CD4-positive, alpha-beta T cell (primary cell): ENCODE measurements at regions not wholly inside any gene's neighbourhood (a gene's known extent, or its start where the extent isn't known, plus 50 kb on each side); places are given as distances from the start of the nearest gene placed in this dataset.

Experiments
- ATAC-seq: fragments of 200-7000 bp; cut with Tn5 transposase; one replicate; pipeline ENCODE4 v1.10.0; 2022; ENCODE audit warnings: mild to moderate bottlenecking; ENCODE audit not compliant: poor library complexity
- CTCF ChIA-PET: fragments of 350-600 bp; sonication (Branson Sonifier 250); formaldehyde crosslinking; loops from one replicate; lab custom pipeline; 2021; ENCODE audit warnings: antibody characterized with exemption, inconsistent platforms; lab: Charles Lee
- POLR2A ChIA-PET: fragments of 350-600 bp; sonication (Branson Sonifier 250); formaldehyde crosslinking; loops from one replicate; lab custom pipeline; 2021; ENCODE audit warnings: antibody characterized with exemption, inconsistent platforms; lab: Charles Lee
- DNase-seq, 14 experiments: peaks; one replicate each; pipeline ENCODE4 v3.0.0-alpha.2; 2013 to 2020; ENCODE audit warnings: mixed read lengths in 2 of 14
- H3K27ac ChIP-seq, 2 donors: one replicate each; pipeline versions ENCODE4 v1.5.1 to v1.7.0; 2013; ENCODE audit warnings: low read length in 2 of 2, low read depth in 1 of 2, mild to moderate bottlenecking in 1 of 2
- H3K27me3 ChIP-seq, 2 experiments: 1 replicate in 1 of 2; 2 replicates in 1 of 2; pipeline versions ENCODE4 v1.6.1 to v1.7.0; 2013; ENCODE audit warnings: low read length in 2 of 2, control low read depth in 1 of 2, mild to moderate bottlenecking in 1 of 2, moderate library complexity in 1 of 2; ENCODE audit not compliant: insufficient read depth in 2 of 2, control insufficient read depth in 1 of 2
- H3K36me3 ChIP-seq: one replicate; pipeline ENCODE4 v1.6.1; 2013; ENCODE audit warnings: low read length, control low read depth; ENCODE audit not compliant: insufficient read depth
- H3K4me1 ChIP-seq: one replicate; pipeline ENCODE4 v1.6.1; 2013; ENCODE audit warnings: low read length, control low read depth; ENCODE audit not compliant: insufficient read depth
- H3K4me3 ChIP-seq: one replicate; pipeline ENCODE4 v1.5.1; 2013; ENCODE audit warnings: mild to moderate bottlenecking, low read length, moderate library complexity
- H3K9me3 ChIP-seq, 2 experiments: 1 replicate in 1 of 2; 2 replicates in 1 of 2; pipeline versions ENCODE4 v1.6.1 to v1.7.0; 2013; ENCODE audit warnings: low read length in 2 of 2, mild to moderate bottlenecking in 2 of 2, control low read depth in 1 of 2, moderate library complexity in 1 of 2; ENCODE audit not compliant: control insufficient read depth in 1 of 2, insufficient read depth in 1 of 2
- H3K27ac Mint-ChIP-seq: one replicate; pipeline ENCODE4 v1.8.0; 2020; ENCODE audit warnings: mixed read lengths
- H3K27me3 Mint-ChIP-seq: one replicate; pipeline ENCODE4 v1.8.0; 2021; ENCODE audit warnings: mixed read lengths
- H3K36me3 Mint-ChIP-seq: one replicate; pipeline ENCODE4 v1.8.0; 2021; ENCODE audit warnings: low read depth, mixed read lengths
- H3K4me1 Mint-ChIP-seq: one replicate; pipeline ENCODE4 v1.8.0; 2021; ENCODE audit warnings: low read depth, mixed read lengths
- H3K4me3 Mint-ChIP-seq: one replicate; pipeline ENCODE4 v1.8.0; 2020; ENCODE audit warnings: mild to moderate bottlenecking, mixed read lengths
- H3K9me3 Mint-ChIP-seq: one replicate; pipeline ENCODE4 v1.8.0; 2020; ENCODE audit warnings: mixed read lengths
- intact Hi-C, 2 experiments: fragments of 100-400 bp; cut with DNase I in 1 of 2; cut with micrococcal nuclease in 1 of 2; formaldehyde crosslinking; loops; one replicate each; pipeline versions ENCODE4 v1.15.1 to v1.9.0; 2023 to 2025; cut with DNase I, micrococcal nuclease
- TF ChIP-seq, protein P1 (sequence below): fragments of 200-600 bp; IDR thresholded peaks from one replicate; pipeline ENCODE4 v1.8.0; 2022; ENCODE audit warnings: antibody characterized with exemption, mild to moderate bottlenecking

DNA sequence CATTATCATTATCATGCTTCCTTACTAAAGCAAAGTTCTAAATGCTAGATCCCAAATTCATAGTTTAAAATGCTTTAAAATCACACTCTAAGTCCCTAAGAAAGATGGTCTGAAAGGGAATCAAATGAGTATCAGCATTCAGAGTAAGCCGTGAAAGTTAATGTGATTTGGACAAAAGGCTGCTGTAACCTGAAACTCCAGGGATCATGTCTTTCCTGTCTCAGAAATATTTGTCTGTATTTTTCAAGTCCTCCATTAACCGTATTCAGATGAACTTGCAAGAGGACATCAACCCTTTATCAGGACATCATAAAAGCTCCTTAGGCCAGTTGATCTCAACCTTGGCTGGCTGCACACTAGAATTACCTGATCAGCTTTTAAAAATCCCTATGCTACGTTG, 324.3 kb upstream of the PKDCC start:
- H3K9me3 Mint-ChIP-seq = no peaks in the 10 kb centered on the region
- Histone ChIP-seq H3K27ac (no peak overlapping the region), H3K27me3 (no peaks in the 10 kb centered on the region), H3K4me3 (no peak overlapping the region), H3K9me3 (no peaks in the 10 kb centered on the region), H3K36me3 (no peaks in the 10 kb centered on the region), H3K4me1 (no peaks in the 10 kb centered on the region)
- CTCF ChIA-PET = no interaction called here
- TF ChIP-seq, protein P1, sequence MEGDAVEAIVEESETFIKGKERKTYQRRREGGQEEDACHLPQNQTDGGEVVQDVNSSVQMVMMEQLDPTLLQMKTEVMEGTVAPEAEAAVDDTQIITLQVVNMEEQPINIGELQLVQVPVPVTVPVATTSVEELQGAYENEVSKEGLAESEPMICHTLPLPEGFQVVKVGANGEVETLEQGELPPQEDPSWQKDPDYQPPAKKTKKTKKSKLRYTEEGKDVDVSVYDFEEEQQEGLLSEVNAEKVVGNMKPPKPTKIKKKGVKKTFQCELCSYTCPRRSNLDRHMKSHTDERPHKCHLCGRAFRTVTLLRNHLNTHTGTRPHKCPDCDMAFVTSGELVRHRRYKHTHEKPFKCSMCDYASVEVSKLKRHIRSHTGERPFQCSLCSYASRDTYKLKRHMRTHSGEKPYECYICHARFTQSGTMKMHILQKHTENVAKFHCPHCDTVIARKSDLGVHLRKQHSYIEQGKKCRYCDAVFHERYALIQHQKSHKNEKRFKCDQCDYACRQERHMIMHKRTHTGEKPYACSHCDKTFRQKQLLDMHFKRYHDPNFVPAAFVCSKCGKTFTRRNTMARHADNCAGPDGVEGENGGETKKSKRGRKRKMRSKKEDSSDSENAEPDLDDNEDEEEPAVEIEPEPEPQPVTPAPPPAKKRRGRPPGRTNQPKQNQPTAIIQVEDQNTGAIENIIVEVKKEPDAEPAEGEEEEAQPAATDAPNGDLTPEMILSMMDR = no peak
- DNase-seq (no peak), ATAC-seq (no peak)
- H3K36me3 Mint-ChIP-seq = no peaks in the 10 kb centered on the region
- no peak overlapping the region for H3K27ac Mint-ChIP-seq
- intact Hi-C loops = no loop called here
- POLR2A ChIA-PET = no interaction called here
- H3K4me1 Mint-ChIP-seq = no peaks in the 10 kb centered on the region
- no peak overlapping the region for H3K4me3 Mint-ChIP-seq
- H3K27me3 Mint-ChIP-seq = no peaks in the 10 kb centered on the region

DNA sequence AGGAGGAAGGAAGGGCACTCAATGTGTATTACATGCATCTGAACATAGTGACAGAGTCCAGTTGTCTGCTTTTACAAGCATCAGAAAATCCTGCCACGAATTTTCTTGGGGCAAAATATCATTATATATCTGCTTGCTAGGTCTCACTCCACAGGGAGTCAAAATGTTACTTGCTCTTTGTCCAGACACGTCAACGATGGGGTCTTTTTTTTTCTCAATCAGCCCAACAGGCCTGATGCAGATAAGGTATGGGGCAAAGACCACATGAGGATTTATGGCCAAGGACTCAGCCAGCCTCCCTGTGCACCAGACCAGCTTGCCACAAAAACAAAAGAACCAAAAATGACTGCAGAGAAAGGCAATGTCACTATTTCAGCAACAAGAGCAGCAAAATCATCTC, 323.4 kb upstream of the PKDCC start:
- H3K36me3 ChIP-seq = no peaks in the 10 kb centered on the region
- ChIA-PET POLR2A (no interaction called here), CTCF (no interaction called here)
- TF ChIP-seq, protein P1 = no peak
- intact Hi-C loops = no loop called here
- H3K9me3 ChIP-seq = no peaks in the 10 kb centered on the region
- ATAC-seq (no peak), DNase-seq (no peak)
- H3K4me1 Mint-ChIP-seq = no peaks in the 10 kb centered on the region
- no peaks in the 10 kb centered on the region for H3K27me3 ChIP-seq
- H3K4me1 ChIP-seq = no peaks in the 10 kb centered on the region
- no peaks in the 10 kb centered on the region for H3K9me3 Mint-ChIP-seq
- H3K27me3 Mint-ChIP-seq = no peaks in the 10 kb centered on the region
- H3K4me3 ChIP-seq = no peak overlapping the region
- H3K36me3 Mint-ChIP-seq = no peaks in the 10 kb centered on the region
- H3K27ac Mint-ChIP-seq = no peak overlapping the region
- H3K4me3 Mint-ChIP-seq = no peak overlapping the region
- H3K27ac ChIP-seq = no peak overlapping the region

GRCh38 chr2:41725901-41726300, 321.9 kb upstream of the PKDCC start:
- Histone ChIP-seq H3K9me3 (no peaks in the 10 kb centered on the region), H3K36me3 (no peaks in the 10 kb centered on the region), H3K4me3 (no peak overlapping the region), H3K27ac (no peak overlapping the region), H3K4me1 (no peaks in the 10 kb centered on the region), H3K27me3 (no peaks in the 10 kb centered on the region)
- no peak for ATAC-seq
- Mint-ChIP-seq H3K4me3 (no peak overlapping the region), H3K27me3 (peaks cover 4% of the 10 kb centered on the region), H3K36me3 (no peaks in the 10 kb centered on the region), H3K27ac (no peak overlapping the region), H3K4me1 (no peaks in the 10 kb centered on the region), H3K9me3 (no peaks in the 10 kb centered on the region)
- DNase-seq = no peak
- ChIA-PET POLR2A (no interaction called here), CTCF (no interaction called here)
- intact Hi-C loops = no loop called here
- TF ChIP-seq, protein P1 = no peak
